Lung (tissue), 11 donors: ENCODE measurements at regions not wholly inside any gene's neighbourhood (a gene's known extent, or its start where the extent isn't known, plus 50 kb on each side); places are given as distances from the start of the nearest gene placed in this dataset.

Experiments used
- ATAC-seq: fragments of 200-7000 bp; cut with Tn5 transposase; one replicate; pipeline ENCODE4 v1.9.1; 2020; ENCODE audit warnings: moderate number of reproducible peaks; ENCODE audit not compliant: insufficient read depth, low FRiP score
- DNase-seq, 3 donors: peaks; one replicate each; pipeline ENCODE4 v3.0.0-alpha.2; 2013 to 2017
- H3K27ac ChIP-seq, 2 donors: one replicate each; pipeline ENCODE4 v1.5.1; 2013; ENCODE audit warnings: mild to moderate bottlenecking in 2 of 2, moderate library complexity in 2 of 2, control low read depth in 1 of 2, inconsistent platforms in 1 of 2, low read depth in 1 of 2, low read length in 1 of 2
- H3K27me3 ChIP-seq, 3 donors: one replicate each; pipeline ENCODE4 v1.5.1; 2013; ENCODE audit warnings: low read length in 2 of 3; ENCODE audit not compliant: control insufficient read depth in 3 of 3, insufficient read depth in 3 of 3
- H3K36me3 ChIP-seq, 4 donors: one replicate each; pipeline ENCODE4 v1.5.1; 2013; ENCODE audit warnings: low read length in 4 of 4, mild to moderate bottlenecking in 1 of 4, moderate library complexity in 1 of 4; ENCODE audit not compliant: control insufficient read depth in 4 of 4, insufficient read depth in 4 of 4
- H3K4me1 ChIP-seq, 5 donors: one replicate each; pipeline ENCODE4 v1.5.1; 2013; ENCODE audit warnings: low read length in 5 of 5, mild to moderate bottlenecking in 2 of 5, moderate library complexity in 1 of 5; ENCODE audit not compliant: control insufficient read depth in 5 of 5, insufficient read depth in 5 of 5
- H3K4me3 ChIP-seq: one replicate; pipeline ENCODE4 v1.5.1; 2013; ENCODE audit warnings: mild to moderate bottlenecking, control low read depth, moderate library complexity
- H3K9ac ChIP-seq, 2 donors: one replicate each; pipeline ENCODE4 v1.5.1; 2013; ENCODE audit warnings: low read length in 2 of 2, control low read depth in 1 of 2; ENCODE audit not compliant: insufficient read depth in 1 of 2
- H3K9me3 ChIP-seq, 4 donors: one replicate each; pipeline ENCODE4 v1.5.1; 2013; ENCODE audit warnings: low read length in 3 of 4, mild to moderate bottlenecking in 1 of 4, moderate library complexity in 1 of 4; ENCODE audit not compliant: control insufficient read depth in 4 of 4, insufficient read depth in 3 of 4
- WGBS, 2 donors: extraction: QIAGEN DNeasy Blood & Tissue Kit; methylation state at CpG; one replicate each; pipeline ENCODE4 v1.1.7; 2013; 5-methylcytosine and 5-hydroxymethylcytosine counted together
- TF ChIP-seq, protein P1 (sequence below): IDR thresholded peaks from 2 replicates; pipeline ENCODE4 v1.5.1; 2012; ENCODE audit warnings: mild to moderate bottlenecking; ENCODE audit errors: control extremely low read depth, extremely low read depth
- donor health status: control.
- donor health status: control.
- donor health status: Bipolar disorder and iron deficiency.
- donor health status: healthy.
- donor health status: DM: yes; HTN: yes; CAD: no.

- TF ChIP-seq, protein P1, sequence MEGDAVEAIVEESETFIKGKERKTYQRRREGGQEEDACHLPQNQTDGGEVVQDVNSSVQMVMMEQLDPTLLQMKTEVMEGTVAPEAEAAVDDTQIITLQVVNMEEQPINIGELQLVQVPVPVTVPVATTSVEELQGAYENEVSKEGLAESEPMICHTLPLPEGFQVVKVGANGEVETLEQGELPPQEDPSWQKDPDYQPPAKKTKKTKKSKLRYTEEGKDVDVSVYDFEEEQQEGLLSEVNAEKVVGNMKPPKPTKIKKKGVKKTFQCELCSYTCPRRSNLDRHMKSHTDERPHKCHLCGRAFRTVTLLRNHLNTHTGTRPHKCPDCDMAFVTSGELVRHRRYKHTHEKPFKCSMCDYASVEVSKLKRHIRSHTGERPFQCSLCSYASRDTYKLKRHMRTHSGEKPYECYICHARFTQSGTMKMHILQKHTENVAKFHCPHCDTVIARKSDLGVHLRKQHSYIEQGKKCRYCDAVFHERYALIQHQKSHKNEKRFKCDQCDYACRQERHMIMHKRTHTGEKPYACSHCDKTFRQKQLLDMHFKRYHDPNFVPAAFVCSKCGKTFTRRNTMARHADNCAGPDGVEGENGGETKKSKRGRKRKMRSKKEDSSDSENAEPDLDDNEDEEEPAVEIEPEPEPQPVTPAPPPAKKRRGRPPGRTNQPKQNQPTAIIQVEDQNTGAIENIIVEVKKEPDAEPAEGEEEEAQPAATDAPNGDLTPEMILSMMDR: no peak
- 69 to 78% methylated on average over 2 of the region's 2 CpGs for WGBS, 2 donors
These were observed 330.0 kb upstream of the POU3F1 start for GRCh38 chr1:38376577-38376976.

GRCh38 chr1:38375035-38375434, 328.4 kb upstream of the POU3F1 start:
- peaks cover 0 to 18% (median 7%) of the 10 kb centered on the region in 4 donors for H3K9me3 ChIP-seq
- no peak overlapping the region for H3K9ac ChIP-seq
- TF ChIP-seq, protein P1: no peak
- H3K36me3 ChIP-seq: no peaks in the 10 kb centered on the region
- no peaks in the 10 kb centered on the region for H3K4me1 ChIP-seq
- DNase-seq (no peak), ATAC-seq (no peak)
- no peak overlapping the region for H3K4me3 ChIP-seq
- no peak overlapping the region for H3K27ac ChIP-seq
- 63 to 65% methylated on average over 1 of the region's 1 CpG for WGBS, 2 donors
- peaks cover 0 to 4% (median 0%) of the 10 kb centered on the region in 3 donors for H3K27me3 ChIP-seq

More at GRCh38 chr1:38376577-38376976, 330.0 kb upstream of the POU3F1 start:
- no peak overlapping the region for H3K4me3 ChIP-seq
- ATAC-seq (no peak), DNase-seq (no peak)
- no peaks in the 10 kb centered on the region for H3K36me3 ChIP-seq
- no peak overlapping the region for H3K9ac ChIP-seq
- H3K27me3 ChIP-seq: peaks cover 0 to 7% (median 0%) of the 10 kb centered on the region in 3 donors
- H3K4me1 ChIP-seq: no peaks in the 10 kb centered on the region
- H3K9me3 ChIP-seq: peaks cover 0 to 18% (median 7%) of the 10 kb centered on the region in 4 donors
- H3K27ac ChIP-seq: no peak overlapping the region

GRCh38 chr1:38371505-38371844, 324.9 kb upstream of the POU3F1 start:
- TF ChIP-seq, protein P1: no peak
- H3K4me3 ChIP-seq: no peak overlapping the region
- WGBS, 2 donors: 38 to 58% methylated on average over 1 of the region's 1 CpG
- no peak for ATAC-seq
- H3K36me3 ChIP-seq: no peaks in the 10 kb centered on the region
- no peak overlapping the region for H3K9ac ChIP-seq
- no peaks in the 10 kb centered on the region for H3K4me1 ChIP-seq
- no peak for DNase-seq
- H3K27ac ChIP-seq: no peak overlapping the region
- peaks cover 0 to 5% (median 0%) of the 10 kb centered on the region in 3 donors for H3K27me3 ChIP-seq
- H3K9me3 ChIP-seq: peaks cover 0 to 18% (median 7%) of the 10 kb centered on the region in 4 donors
